Natural killer cell (primary cell): ENCODE measurements at regions not wholly inside any gene's neighbourhood (a gene's known extent, or its start where the extent isn't known, plus 50 kb on each side); places are given as distances from the start of the nearest gene placed in this dataset.

ENCODE experiments used
- ATAC-seq, 3 donors: fragments of 150-1000 bp in 2 of 3; fragments of 200-7000 bp in 1 of 3; cut with Tn5 transposase; 1 replicate in 1 of 3; 2 replicates in 2 of 3; pipeline ENCODE4 v1.10.0; 2021; ENCODE audit warnings: mild to moderate bottlenecking in 2 of 3, moderate library complexity in 2 of 3
- DNase-seq, 2 donors: peaks; one replicate each; pipeline versions ENCODE4 v3.0.0 to v3.0.0-alpha.2; 2013 to 2021; ENCODE audit warnings: mixed read lengths in 1 of 2
- H3K27ac ChIP-seq: one replicate; pipeline ENCODE4 v1.5.1; 2013; ENCODE audit warnings: mild to moderate bottlenecking, low read length
- H3K27me3 ChIP-seq: one replicate; pipeline ENCODE4 v1.6.1; 2013; ENCODE audit warnings: low read length; ENCODE audit not compliant: control insufficient read depth, insufficient read depth
- H3K36me3 ChIP-seq: one replicate; pipeline ENCODE4 v1.6.1; 2013; ENCODE audit warnings: low read length; ENCODE audit not compliant: control insufficient read depth, insufficient read depth
- H3K4me1 ChIP-seq: one replicate; pipeline ENCODE4 v1.6.1; 2013; ENCODE audit warnings: low read length; ENCODE audit not compliant: control insufficient read depth, insufficient read depth
- H3K4me3 ChIP-seq: one replicate; pipeline ENCODE4 v1.5.1; 2013; ENCODE audit warnings: low read length
- H3K9me3 ChIP-seq: one replicate; pipeline ENCODE4 v1.6.1; 2013; ENCODE audit warnings: low read length; ENCODE audit not compliant: control insufficient read depth, insufficient read depth
- H3K27ac Mint-ChIP-seq, 2 donors: one replicate each; pipeline ENCODE4 v1.8.0; 2022; ENCODE audit warnings: mild to moderate bottlenecking in 2 of 2, mixed read lengths in 2 of 2, moderate library complexity in 1 of 2
- H3K27me3 Mint-ChIP-seq, 2 donors: one replicate each; pipeline ENCODE4 v1.8.0; 2022; ENCODE audit warnings: low read depth in 2 of 2, mixed read lengths in 2 of 2
- H3K36me3 Mint-ChIP-seq: one replicate; pipeline ENCODE4 v1.8.0; 2022; ENCODE audit warnings: mixed read lengths
- H3K4me1 Mint-ChIP-seq, 2 donors: one replicate each; pipeline ENCODE4 v1.8.0; 2022; ENCODE audit warnings: mixed read lengths in 2 of 2
- H3K4me3 Mint-ChIP-seq: one replicate; pipeline ENCODE4 v1.8.0; 2022; ENCODE audit warnings: mild to moderate bottlenecking, moderate library complexity, mixed read lengths
- H3K9me3 Mint-ChIP-seq, 2 donors: one replicate each; pipeline ENCODE4 v1.8.0; 2022; ENCODE audit warnings: mixed read lengths in 2 of 2
- WGBS: methylation state at CpG from one replicate; pipeline ENCODE4 v1.1.7; 2013; ENCODE audit warnings: missing lambda C conversion rate; ENCODE audit not compliant: insufficient coverage; 5-methylcytosine and 5-hydroxymethylcytosine counted together
- intact Hi-C: fragments of 100-400 bp; cut with micrococcal nuclease; formaldehyde crosslinking; loops from one replicate; pipeline ENCODE4 v1.14.2; 2022
- TF ChIP-seq, protein P1 (sequence below): fragments of 200-600 bp; IDR thresholded peaks from one replicate; pipeline ENCODE4 v1.8.0; 2022; ENCODE audit warnings: antibody characterized with exemption

DNA sequence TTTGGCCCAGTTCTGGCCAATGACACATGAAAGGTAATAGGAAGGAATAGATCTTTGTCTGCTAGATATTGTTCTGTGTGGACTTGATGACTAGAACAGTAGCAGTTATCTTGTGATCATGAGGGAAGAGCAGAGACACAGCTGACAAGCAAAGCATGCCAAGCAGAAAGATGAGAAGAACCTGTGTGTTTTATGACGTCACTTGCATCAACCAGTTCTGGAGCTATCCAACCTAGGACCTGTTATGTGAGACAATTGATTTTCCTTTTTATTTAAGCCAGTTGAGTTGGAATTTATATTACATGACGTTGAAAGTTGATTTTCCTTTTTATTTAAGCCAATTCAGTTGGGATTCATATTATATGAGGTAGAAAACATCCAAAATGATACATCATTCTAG, 143.2 kb downstream of the MCHR2 start:
- H3K9me3 Mint-ChIP-seq, result peaks cover 0 to 2% of the 10 kb centered on the region in 2 donors
- intact Hi-C loops, result no loop called here
- 88% methylated on average over 1 of the region's 2 CpGs for WGBS
- Histone ChIP-seq H3K27ac (no peak overlapping the region), H3K27me3 (no peaks in the 10 kb centered on the region), H3K4me3 (no peak overlapping the region), H3K36me3 (no peaks in the 10 kb centered on the region), H3K9me3 (no peaks in the 10 kb centered on the region), H3K4me1 (no peaks in the 10 kb centered on the region)
- ATAC-seq, result no peak
- H3K27ac Mint-ChIP-seq, result no peak overlapping the region
- no peaks in the 10 kb centered on the region for H3K36me3 Mint-ChIP-seq
- TF ChIP-seq, protein P1, sequence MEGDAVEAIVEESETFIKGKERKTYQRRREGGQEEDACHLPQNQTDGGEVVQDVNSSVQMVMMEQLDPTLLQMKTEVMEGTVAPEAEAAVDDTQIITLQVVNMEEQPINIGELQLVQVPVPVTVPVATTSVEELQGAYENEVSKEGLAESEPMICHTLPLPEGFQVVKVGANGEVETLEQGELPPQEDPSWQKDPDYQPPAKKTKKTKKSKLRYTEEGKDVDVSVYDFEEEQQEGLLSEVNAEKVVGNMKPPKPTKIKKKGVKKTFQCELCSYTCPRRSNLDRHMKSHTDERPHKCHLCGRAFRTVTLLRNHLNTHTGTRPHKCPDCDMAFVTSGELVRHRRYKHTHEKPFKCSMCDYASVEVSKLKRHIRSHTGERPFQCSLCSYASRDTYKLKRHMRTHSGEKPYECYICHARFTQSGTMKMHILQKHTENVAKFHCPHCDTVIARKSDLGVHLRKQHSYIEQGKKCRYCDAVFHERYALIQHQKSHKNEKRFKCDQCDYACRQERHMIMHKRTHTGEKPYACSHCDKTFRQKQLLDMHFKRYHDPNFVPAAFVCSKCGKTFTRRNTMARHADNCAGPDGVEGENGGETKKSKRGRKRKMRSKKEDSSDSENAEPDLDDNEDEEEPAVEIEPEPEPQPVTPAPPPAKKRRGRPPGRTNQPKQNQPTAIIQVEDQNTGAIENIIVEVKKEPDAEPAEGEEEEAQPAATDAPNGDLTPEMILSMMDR, result no peak
- H3K4me1 Mint-ChIP-seq, result no peaks in the 10 kb centered on the region
- H3K4me3 Mint-ChIP-seq, result no peak overlapping the region
- DNase-seq, result no peak
- H3K27me3 Mint-ChIP-seq, result peaks cover 0 to 5% of the 10 kb centered on the region in 2 donors

DNA sequence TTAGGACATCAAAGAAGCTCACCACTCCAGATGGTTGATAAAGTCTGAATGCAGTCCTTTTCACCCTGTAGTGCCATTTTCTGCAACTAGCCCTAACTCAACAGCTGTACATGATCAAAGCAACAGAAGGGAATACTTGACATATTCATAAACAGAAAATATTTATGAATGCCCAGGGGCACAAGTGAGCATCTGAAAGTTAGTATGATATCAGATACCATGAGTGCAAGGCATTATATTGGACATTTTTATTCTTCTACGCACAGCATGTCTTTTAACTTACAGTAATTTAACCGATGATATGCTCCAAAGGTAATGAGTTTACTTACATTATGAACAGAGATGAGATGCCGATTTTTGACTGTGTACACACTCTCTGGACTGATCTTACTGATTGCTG, 142.0 kb downstream of the MCHR2 start:
- Histone ChIP-seq H3K9me3 (no peaks in the 10 kb centered on the region), H3K4me3 (no peak overlapping the region), H3K27ac (no peak overlapping the region), H3K27me3 (no peaks in the 10 kb centered on the region), H3K4me1 (no peaks in the 10 kb centered on the region), H3K36me3 (no peaks in the 10 kb centered on the region)
- Mint-ChIP-seq H3K4me1 (no peaks in the 10 kb centered on the region), H3K36me3 (no peaks in the 10 kb centered on the region), H3K27me3 (peaks cover 0 to 2% of the 10 kb centered on the region in 2 donors), H3K4me3 (no peak overlapping the region), H3K27ac (no peak overlapping the region), H3K9me3 (peaks cover 0 to 2% of the 10 kb centered on the region in 2 donors)
- no peak for DNase-seq
- whole genome bisulfite sequencing, result 96% methylated on average over 3 of the region's 3 CpGs
- TF ChIP-seq, protein P1, result no peak
- intact Hi-C loops, result no loop called here
- ATAC-seq, result no peak

DNA sequence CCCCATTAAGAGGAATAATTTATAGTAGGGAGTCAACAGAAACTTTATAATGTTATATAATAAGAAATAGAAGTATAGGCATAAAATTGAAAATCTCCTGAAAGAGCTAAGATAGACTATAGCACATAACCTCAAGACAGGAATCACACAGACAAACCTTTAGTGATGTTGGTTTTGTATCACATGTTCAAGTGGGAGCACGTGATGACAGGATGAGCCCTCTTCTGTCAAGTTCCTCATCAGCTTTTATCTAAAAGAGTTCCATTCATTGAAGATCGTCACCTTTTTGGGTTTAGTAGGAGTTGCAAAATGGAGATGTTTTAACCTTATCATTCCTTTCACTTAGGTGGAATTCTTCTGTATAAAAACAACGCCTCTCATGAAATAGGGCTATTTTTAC, 127.0 kb downstream of the MCHR2 start:
- DNase-seq (no peak), ATAC-seq (no peak)
- H3K4me3 Mint-ChIP-seq, result no peak overlapping the region
- H3K36me3 ChIP-seq, result no peaks in the 10 kb centered on the region
- H3K9me3 ChIP-seq, result no peaks in the 10 kb centered on the region
- no peaks in the 10 kb centered on the region for H3K36me3 Mint-ChIP-seq
- intact Hi-C loops, result loop anchor here (5.0 kb wide), 1 partner anchor 610 kb away; no protein-coding TSS in a partner anchor
- H3K27me3 Mint-ChIP-seq, result peaks cover 13 to 19% of the 10 kb centered on the region in 2 donors
- no peaks in the 10 kb centered on the region for H3K4me1 ChIP-seq
- H3K9me3 Mint-ChIP-seq, result no peaks in the 10 kb centered on the region
- TF ChIP-seq, protein P1, result no peak
- H3K4me1 Mint-ChIP-seq, result no peaks in the 10 kb centered on the region
- H3K27me3 ChIP-seq, result peaks cover 8% of the 10 kb centered on the region
- no peak overlapping the region for H3K27ac Mint-ChIP-seq
- H3K4me3 ChIP-seq, result no peak overlapping the region
- no peak overlapping the region for H3K27ac ChIP-seq
- WGBS, result 0% methylated on average over 1 of the region's 3 CpGs

DNA sequence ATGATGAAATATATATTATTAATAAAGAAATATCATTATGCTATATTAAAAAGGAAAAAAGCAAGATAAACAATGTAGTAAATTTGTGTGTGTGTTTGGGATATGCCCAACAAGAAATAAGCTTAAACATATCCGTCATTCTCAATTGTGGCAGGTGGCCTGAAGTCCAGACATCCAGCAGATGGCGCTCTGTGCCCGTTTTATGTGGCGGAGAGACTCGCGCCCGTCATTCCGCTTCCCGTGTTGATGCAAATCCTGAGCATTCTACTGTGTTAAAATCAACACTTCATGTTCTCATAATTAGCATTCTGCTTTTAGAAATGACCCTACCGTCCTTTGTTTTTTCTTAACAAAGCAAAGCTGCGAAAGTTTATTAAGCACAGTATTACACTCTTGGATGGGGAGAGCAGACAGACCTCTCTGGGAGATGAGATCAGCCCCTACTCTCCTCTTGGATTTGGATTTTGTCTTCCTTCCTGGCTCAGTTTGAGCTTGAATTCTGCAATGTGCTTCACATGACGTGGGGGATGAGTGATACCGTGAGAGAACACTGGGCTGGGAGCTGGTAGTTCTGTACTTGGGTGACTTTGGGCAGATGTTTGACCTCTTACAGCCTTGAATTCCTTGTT, 125.8 kb downstream of the MCHR2 start:
- Mint-ChIP-seq H3K36me3 (no peaks in the 10 kb centered on the region), H3K4me1 (no peaks in the 10 kb centered on the region), H3K9me3 (no peaks in the 10 kb centered on the region), H3K27me3 (peaks cover 16 to 22% of the 10 kb centered on the region in 2 donors), H3K4me3 (no peak overlapping the region), H3K27ac (no peak overlapping the region)
- no peaks in the 10 kb centered on the region for H3K36me3 ChIP-seq
- no peak overlapping the region for H3K27ac ChIP-seq
- intact Hi-C loops, result loop anchor here (5.0 kb wide), 1 partner anchor 609 kb away; no protein-coding TSS in a partner anchor
- peaks cover 8% of the 10 kb centered on the region for H3K27me3 ChIP-seq
- WGBS, result 10% methylated on average over 13 of the region's 13 CpGs
- ATAC-seq (peak in 1 of 3 donors; percentile 68), DNase-seq (peak; percentile 28 to 78)
- no peak overlapping the region for H3K4me3 ChIP-seq
- H3K4me1 ChIP-seq, result no peaks in the 10 kb centered on the region
- TF ChIP-seq, protein P1, result peak; percentile 50
- no peaks in the 10 kb centered on the region for H3K9me3 ChIP-seq
